D721Med (cell line): ENCODE measurements at regions not wholly inside any gene's neighbourhood (a gene's known extent, or its start where the extent isn't known, plus 50 kb on each side); places are given as distances from the start of the nearest gene placed in this dataset.
A peak's percentile ranks its signal among the peaks of the same experiment; 100 is the strongest.

Experiments
- DNase-seq: peaks from one replicate; pipeline ENCODE4 v3.0.0; 2011; ENCODE audit warnings: low spot score; ENCODE audit not compliant: insufficient read length
- FAIRE-seq: peaks from 2 replicates; lab custom pipeline; 2011; peaks lifted over from hg19 to GRCh38; lab: Jason Lieb, UNC
- CTCF ChIP-seq: IDR thresholded peaks from 2 replicates; pipeline ENCODE4 v1.5.1; 2012; ENCODE audit warnings: mild to moderate bottlenecking, control low read depth; ENCODE audit not compliant: insufficient read depth; ENCODE audit errors: missing control alignments

GRCh38 chr9:121550041-121550440 lies 50.4 kb upstream of the GGTA1 start:
- DNase-seq: no peak
- no peak for FAIRE-seq
- TF ChIP-seq CTCF: no peak

GRCh38 chr9:121550569-121551512 lies 51.2 kb upstream of the GGTA1 start:
- FAIRE-seq (no peak), DNase-seq (peak; percentile 84)
- peak; percentile 82 for TF ChIP-seq CTCF

GRCh38 chr9:121551985-121552753 lies 52.5 kb upstream of the GGTA1 start:
- no peak for TF ChIP-seq CTCF
- FAIRE-seq: no peak
- no peak for DNase-seq

GRCh38 chr9:121556082-121556481 lies 56.4 kb upstream of the GGTA1 start:
- DNase-seq (no peak), FAIRE-seq (no peak)
- TF ChIP-seq CTCF: no peak

GRCh38 chr9:121556580-121556979 lies 56.9 kb upstream of the GGTA1 start:
- DNase-seq (no peak), FAIRE-seq (no peak)
- no peak for TF ChIP-seq CTCF

GRCh38 chr9:121557581-121558447 lies 58.2 kb upstream of the GGTA1 start:
- FAIRE-seq: no peak

More at GRCh38 chr9:121557581-121558447, 58.2 kb upstream of the GGTA1 start:
- no peak for TF ChIP-seq CTCF
- DNase-seq: no peak
